NOMO-1 treated with dmso at 0.1 percent for 144 hours (cell line): ENCODE measurements at regions not wholly inside any gene's neighbourhood (a gene's known extent, or its start where the extent isn't known, plus 50 kb on each side); places are given as distances from the start of the nearest gene placed in this dataset.

Source experiments
- DNase-seq: peaks from one replicate; lab custom pipeline; 2025; ENCODE audit not compliant: unreplicated experiment; lab: John Stamatoyannopoulos, UW

DNA sequence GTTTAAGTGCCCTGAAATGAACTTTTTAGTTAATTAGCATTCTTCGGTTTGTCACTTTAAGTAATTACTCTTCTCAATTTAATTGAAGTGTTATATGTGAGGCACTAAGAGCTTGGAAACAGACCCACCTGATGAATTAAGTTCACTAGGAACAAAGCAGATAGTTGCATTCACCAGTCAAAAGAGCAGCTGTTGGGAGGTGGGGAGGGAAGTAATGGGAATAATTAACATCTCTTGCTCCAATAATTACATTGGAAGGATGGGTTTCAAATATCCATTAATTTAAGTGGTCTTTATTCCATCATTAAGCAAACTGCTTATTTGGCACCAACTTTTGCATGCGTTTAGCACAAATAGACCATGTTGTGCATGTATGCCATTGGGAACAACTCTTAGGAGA is 667.2 kb downstream of the GALC start:
- DNase-seq: no peak

- DNase-seq: no peak
Observed at GRCh38 chr14:87323191-87323590, 669.8 kb downstream of the GALC start.

DNA sequence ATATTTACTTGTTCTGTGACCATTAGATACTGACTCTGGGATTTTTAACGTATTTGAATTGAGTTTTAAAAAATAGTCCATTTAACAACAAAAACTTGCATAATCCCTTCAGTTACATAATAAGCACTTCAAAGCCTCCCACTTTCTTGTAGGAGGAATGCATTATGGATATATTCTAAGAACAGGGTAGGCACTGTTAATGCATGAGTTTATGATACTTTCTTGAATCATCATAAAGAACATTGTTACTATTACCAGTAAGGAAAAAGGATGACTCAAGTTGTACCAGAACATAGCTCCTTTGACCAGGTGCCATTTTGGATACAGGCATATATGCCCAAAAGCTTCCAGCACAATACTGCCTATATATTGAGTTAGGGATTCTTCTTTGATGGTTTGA is 671.4 kb downstream of the GALC start:
- DNase-seq: no peak

DNA sequence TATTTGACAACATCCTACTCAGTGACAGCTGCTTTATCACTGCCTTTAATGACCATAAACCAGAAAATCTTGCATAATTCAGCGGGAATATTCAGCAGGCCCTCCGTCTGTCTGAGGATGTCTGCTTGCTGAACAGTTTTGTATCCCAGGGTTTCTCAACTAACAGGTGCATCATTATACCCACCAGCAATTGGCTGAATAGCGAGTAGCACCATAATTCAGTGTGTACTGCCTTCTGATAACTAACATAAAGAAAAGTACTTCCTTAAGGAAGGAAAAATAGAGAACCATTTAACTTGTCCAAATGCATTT is 680.1 kb downstream of the GALC start:
- no peak for DNase-seq

DNA sequence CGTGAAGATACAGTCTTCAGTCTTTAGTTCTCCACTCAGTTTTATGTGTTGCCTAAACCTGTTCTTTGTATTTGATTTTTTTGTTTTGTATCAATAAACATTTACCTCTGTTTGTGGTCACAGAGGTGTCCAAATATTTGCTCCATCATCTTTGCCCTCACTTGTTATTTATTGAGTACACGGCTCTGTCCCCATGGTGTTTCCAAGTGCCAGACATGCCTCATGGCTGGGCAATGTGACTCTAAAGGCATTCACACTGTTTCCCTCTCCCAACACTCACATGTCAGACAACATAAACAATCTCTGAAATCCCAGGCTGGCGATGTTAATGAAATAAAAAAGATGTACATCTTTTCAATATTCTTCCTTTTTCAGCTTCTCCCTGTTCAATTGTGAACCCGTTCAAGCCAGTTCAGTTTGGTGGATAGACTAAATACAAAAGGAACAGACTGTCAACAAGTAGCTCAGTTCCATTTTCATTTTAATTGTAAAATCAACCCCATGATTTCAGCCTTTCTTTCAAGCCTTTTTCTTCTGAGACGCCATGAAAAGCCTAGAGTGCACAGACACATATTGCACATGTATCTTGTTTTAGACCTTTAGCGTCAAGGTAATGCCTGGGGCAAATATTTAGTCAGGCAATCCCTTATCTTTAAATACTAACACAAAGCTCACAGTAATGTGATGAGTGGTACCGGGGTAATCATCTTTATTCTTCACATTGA is 680.7 kb downstream of the GALC start:
- DNase-seq: no peak

DNA sequence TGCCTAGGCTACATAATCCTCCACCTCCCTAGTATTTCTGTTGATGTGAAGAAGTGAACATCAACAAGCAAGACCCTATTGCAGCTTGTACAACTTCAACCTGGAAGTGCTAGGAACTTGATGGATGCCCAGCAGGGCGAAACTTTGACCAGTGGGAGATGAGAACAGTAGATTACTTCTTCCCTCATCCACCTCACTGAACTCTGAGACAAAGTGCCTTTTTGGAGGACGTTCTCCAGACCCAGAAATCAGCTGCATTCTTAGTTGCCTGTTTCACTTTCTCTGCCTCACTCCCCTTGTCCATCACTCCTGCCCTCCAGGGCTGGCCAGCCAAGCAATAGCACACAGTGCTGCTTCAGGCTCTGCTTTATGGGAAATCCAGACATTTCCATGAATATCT is 683.4 kb downstream of the GALC start:
- no peak for DNase-seq

- DNase-seq: no peak
Observed at GRCh38 chr14:87306409-87307168, 686.4 kb downstream of the GALC start.

DNA sequence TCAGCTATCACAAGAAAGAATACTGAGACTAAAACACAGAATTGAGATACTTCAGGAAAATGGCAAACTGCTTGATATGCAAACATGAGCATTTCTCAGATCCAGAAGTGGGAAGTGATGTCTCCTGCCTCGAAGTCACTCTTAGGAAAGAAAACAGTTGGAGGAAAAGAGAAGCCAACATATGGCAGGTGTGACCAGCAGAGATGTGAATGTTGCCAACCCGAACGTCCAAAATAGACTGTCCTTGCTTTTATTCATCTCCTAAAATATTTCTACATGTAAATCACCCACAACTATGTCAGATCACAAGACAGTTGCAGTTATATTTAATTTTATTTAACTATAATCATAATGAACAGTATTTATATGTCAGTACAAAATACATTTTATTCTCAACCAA is 687.6 kb downstream of the GALC start:
- no peak for DNase-seq

- DNase-seq: no peak
Observed at GRCh38 chr14:87304404-87304803, 688.6 kb downstream of the GALC start.

GRCh38 chr14:87286826-87287225 is 706.2 kb downstream of the GALC start:
- DNase-seq: no peak

DNA sequence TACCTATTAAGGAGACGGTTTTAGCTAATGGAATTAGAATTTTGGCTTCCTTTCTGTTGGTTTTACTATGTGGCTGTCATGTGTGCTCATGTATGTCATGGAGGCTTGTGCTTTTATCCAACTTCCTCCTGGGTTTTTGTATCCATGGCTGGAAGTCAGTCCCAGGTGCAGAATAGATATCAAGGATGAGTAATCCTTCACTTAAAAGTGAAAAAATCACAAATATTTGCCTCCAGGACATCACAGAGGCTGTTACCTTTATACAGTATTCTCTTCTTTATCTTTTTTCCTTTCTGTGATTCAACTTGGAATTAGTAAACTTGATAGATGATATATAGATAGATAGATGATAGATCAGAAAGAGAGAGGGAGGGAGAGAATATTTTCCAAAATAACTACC is 706.8 kb downstream of the GALC start:
- no peak for DNase-seq

DNA sequence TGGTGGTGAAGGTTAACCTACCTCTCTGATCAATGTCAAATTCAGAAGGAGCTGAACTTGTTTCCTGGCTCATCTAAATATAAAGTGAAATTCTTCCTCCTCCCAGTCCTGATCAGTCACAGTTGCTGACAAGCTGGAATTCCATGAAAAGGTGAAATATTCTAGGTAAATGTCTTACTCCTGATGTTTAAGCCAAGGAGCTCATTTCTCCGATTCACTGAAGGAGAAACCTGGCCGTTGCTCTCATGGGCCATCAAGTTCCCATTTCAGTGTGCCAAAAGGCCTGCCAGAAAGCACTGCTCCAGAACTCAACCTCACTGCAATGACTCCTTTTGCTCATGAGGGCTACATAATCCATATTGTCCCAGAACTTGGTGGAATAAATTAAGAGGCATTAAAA is 707.5 kb downstream of the GALC start:
- DNase-seq: no peak

DNA sequence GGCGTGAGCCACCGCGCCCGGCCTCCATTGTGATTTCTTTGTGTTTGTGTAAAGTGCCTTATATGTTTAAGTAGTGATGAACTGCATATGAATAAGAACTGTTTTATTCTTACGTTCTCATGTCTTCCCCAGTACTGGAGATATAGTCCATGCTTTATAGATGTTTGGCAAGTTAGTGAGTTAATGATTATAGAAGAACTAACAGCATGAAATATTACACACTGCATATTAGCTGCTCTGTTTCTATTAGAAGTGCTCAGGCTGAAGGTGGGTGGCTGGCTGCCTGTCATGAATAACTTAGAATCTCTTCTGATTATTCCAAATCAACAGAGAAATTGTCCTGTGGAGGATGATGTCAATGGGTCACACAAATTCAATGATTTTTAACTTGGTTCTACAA is 709.4 kb downstream of the GALC start:
- no peak for DNase-seq

DNA sequence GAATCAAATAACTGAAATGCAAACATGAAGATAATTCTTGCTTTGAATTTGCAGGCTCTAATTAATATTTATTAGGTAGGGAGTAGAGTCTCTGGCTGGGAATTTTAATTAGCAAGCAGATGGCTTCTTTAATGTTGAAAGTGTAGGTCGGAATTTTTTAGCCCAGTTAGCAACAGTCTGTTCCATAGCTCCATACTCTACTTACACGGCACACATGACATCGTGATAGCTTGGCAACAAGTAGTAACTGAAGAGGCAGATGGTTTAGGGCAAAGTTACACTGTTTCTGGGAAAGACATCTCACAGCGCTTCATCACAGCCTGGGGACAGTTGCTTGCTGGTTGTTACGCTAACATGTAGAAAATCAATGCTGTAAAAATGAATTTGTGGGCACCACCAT is 710.7 kb downstream of the GALC start:
- no peak for DNase-seq

DNA sequence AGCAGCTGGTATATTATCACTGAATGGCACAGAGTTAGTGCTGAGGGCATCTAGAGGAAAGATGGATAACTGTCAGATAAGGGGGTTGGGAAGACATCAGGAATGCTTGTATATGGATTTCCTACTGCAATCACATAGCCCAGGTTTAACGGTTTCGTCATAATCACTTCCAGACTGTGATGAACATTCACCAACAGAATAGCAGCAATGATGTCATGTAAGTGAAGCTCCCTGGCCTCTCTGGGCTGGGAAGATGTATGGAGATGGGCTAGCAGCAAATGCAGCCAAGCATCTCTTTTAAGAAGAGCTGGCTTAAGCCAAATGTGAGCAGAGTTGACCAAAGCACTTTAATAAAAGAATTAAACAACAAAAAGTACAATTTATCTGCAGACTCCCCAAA is 714.6 kb downstream of the GALC start:
- no peak for DNase-seq

DNA sequence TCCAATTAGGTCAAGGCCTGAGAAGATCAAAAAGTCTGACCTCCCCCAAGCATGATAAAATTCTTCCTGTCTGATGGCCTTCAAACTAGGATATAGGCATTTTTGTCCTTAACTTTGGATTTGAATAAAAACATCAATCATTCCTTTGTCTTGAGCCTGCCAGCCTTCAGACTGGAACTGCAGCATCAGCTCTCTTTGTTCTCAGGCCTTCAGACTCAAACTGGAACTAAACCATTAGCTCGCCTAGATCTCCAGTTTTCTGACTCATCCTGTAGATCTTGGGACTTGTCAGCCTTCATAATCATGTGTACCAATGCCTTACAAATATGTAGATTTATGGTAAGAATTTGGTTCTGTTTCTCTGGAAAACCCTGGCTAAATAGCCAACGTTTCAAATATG is 721.7 kb downstream of the GALC start:
- no peak for DNase-seq

GRCh38 chr14:87268997-87269396 is 724.0 kb downstream of the GALC start:
- DNase-seq: no peak

DNA sequence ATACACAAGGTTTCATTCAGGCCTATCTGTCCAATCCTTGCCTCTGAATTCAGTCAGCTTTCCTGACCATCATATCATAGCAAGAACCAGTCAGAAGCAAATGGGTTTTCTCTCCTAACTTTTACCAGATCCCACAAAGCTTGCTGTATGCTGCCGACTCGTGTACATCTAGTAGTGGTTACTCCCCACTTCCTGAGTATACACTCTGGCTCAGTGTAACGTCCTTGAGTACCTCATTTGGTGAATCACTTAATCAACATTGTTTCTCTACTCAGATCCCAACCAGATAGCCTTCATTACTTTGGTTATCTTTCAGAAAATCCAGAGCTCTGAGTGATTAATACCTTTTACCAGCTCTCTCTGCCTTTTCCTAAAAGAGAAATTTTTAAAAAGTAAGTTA is 728.2 kb downstream of the GALC start:
- DNase-seq: no peak

DNA sequence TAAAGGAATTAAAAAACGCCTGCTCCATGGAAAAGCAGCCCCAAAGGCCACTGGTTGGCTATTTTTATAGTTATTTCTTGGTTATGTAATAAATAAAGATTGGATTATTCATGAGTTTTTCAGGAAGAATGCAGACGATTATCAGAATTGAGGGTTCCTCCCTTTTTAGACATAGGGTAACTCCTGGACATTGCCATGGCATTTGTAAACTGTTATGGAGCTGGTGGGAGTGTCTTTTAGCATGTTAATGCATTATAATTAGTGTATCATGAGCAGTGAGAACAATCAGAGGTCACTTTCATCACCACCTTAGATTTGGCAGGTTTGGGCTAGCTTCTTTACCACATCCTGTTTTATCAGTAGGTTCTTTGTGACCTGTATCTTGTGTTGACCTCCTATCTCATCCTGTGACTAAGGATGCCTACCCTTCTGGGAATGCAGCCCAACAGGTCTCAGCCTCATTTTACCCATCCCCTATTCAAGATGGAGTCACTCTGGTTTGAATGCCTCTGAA is 728.7 kb downstream of the GALC start:
- no peak for DNase-seq

DNA sequence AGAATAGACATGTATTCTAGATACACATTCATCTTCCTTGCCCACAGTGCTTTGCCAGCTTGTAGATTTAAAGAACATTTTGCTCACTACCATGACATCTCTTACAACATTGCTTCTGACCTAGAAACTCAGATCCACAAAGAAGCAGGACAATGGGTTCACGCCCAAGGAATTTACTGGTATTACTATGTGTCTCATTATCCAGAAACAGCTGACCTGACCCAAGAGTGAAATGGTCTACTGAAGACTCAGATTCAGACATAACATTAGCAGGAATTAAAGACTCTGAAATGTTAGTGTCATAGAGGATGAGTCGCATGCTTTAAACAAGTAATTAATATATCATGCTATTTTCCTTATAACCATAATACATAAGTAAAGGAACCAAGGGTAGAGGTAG is 731.4 kb downstream of the GALC start:
- no peak for DNase-seq

DNA sequence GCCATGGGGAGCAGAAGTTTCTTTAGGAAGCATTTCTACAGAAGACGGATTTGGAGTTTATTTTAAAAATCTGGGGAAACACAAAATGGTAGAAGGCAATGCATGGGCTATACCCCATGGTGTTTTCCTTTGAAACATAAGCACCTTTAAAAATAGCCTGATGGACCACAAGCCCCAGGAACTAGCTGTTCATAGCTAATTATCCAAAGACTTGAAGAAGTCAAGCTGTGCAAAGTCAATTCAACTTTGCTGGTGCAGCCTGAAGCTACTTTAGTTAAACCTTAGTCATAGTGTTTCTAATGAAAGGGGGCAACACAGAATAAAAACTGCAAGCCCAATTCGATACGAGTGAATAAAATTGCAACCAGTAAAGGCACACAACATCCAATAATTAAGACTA is 732.5 kb downstream of the GALC start:
- DNase-seq: no peak

- no peak for DNase-seq
Observed at GRCh38 chr14:87257421-87257820, 735.6 kb downstream of the GALC start.

DNA sequence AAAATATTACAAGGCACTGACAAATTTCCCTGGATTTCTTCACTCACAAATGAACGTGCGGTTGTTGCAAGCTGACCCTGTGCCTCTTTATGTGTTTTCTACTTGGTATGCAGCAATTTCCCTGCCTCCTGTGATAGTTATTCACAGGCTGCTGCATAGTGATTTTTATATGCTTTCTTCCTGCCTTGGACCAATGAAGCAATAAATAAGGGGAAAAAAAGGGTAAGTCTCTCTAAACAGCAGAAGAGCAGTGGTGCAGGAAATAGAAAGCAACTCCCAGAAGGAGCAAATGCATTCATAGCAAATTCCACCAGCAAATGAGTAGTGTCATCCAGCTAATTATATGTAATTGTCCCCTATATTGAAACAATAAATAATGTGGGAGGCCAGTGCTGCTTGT is 737.9 kb downstream of the GALC start:
- no peak for DNase-seq
